CD4-positive, alpha-beta T cell treated with Interleukin-2 at 100 ng/mL for 4 hours (primary cell): ENCODE measurements at regions not wholly inside any gene's neighbourhood (a gene's known extent, or its start where the extent isn't known, plus 50 kb on each side); places are given as distances from the start of the nearest gene placed in this dataset.
A peak's percentile ranks its signal among the peaks of the same experiment; 100 is the strongest.
"Not testable (repeated sequence)": the region's sequence is repeated elsewhere in the genome, so short reads cannot be mapped to it uniquely, and the experiment has no call there.

Source experiments
- DNase-seq: peaks from one replicate; pipeline ENCODE4 v3.0.0-alpha.2; 2020; ENCODE audit warnings: low spot score

GRCh38 chr11:69905611-69906452, 86.6 kb upstream of the FGF3 start:
- DNase-seq, result no peak

GRCh38 chr11:69906453-69906907, 87.3 kb upstream of the FGF3 start:
- no peak for DNase-seq

- no peak for DNase-seq
These were observed 88.4 kb upstream of the FGF3 start for GRCh38 chr11:69907611-69908010.

GRCh38 chr11:69908511-69909220, 89.5 kb upstream of the FGF3 start:
- no peak for DNase-seq

GRCh38 chr11:69909561-69910518, 90.6 kb upstream of the FGF3 start:
- DNase-seq, result no peak

GRCh38 chr11:69910519-69911309, 91.5 kb upstream of the FGF3 start:
- no peak for DNase-seq

GRCh38 chr11:69911310-69912160, 92.3 kb upstream of the FGF3 start:
- DNase-seq, result no peak

GRCh38 chr11:69912161-69912910, 93.1 kb upstream of the FGF3 start:
- DNase-seq, result no peak

GRCh38 chr11:69912911-69913451, 93.8 kb upstream of the FGF3 start:
- DNase-seq, result no peak

GRCh38 chr11:69913591-69914285, 94.5 kb upstream of the FGF3 start:
- no peak for DNase-seq

- DNase-seq, result no peak
These were observed 95.3 kb upstream of the FGF3 start for GRCh38 chr11:69914286-69915150.

GRCh38 chr11:69915151-69915500, 95.9 kb upstream of the FGF3 start:
- DNase-seq, result no peak

GRCh38 chr11:69915501-69916250, 96.5 kb upstream of the FGF3 start:
- peak; percentile 12 for DNase-seq

- not testable (repeated sequence) for DNase-seq
These were observed 97.0 kb upstream of the FGF3 start for GRCh38 chr11:69916251-69916649.

GRCh38 chr11:69916806-69917387, 97.7 kb upstream of the FGF3 start:
- DNase-seq, result no peak

- no peak for DNase-seq
These were observed 98.3 kb upstream of the FGF3 start for GRCh38 chr11:69917529-69917928.
